ENCODE measurements at regions not wholly inside any gene's neighbourhood (a gene's known extent, or its start where the extent isn't known, plus 50 kb on each side); places are given as distances from the start of the nearest gene placed in this dataset.

DNA sequence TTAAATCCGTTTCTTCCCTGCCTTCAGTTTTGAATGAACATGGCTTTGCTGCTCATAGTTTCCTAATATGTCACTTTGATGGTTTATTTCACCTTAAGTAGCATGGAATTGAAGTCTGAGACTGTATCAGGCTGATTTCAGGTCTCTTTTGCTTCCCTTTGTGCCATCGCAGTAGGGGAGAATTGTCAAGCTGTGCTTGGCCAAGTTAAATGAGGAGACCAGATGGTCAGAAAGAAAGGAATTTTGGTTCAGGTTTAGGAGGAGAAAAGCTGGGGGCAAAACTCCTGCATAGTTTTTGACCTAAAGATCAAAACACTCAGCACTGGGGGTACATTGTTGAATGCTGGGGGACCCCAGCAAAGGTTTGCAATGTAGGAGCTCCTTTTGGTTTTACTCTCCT, 398.4 kb downstream of the NUAK1 start:
- TF ChIP-seq, protein P1, sequence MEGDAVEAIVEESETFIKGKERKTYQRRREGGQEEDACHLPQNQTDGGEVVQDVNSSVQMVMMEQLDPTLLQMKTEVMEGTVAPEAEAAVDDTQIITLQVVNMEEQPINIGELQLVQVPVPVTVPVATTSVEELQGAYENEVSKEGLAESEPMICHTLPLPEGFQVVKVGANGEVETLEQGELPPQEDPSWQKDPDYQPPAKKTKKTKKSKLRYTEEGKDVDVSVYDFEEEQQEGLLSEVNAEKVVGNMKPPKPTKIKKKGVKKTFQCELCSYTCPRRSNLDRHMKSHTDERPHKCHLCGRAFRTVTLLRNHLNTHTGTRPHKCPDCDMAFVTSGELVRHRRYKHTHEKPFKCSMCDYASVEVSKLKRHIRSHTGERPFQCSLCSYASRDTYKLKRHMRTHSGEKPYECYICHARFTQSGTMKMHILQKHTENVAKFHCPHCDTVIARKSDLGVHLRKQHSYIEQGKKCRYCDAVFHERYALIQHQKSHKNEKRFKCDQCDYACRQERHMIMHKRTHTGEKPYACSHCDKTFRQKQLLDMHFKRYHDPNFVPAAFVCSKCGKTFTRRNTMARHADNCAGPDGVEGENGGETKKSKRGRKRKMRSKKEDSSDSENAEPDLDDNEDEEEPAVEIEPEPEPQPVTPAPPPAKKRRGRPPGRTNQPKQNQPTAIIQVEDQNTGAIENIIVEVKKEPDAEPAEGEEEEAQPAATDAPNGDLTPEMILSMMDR (IDR thresholded peaks at IDR 0.05; ENCODE audit: low read depth, low read length): no peak
- H3K4me3 ChIP-seq (ENCODE audit: low read depth, low read length): no peak overlapping the region
- H3K27me3 ChIP-seq (ENCODE audit: insufficient read depth, low read depth, severe bottlenecking): no peaks in the 10 kb centered on the region
- no peaks in the 10 kb centered on the region for H3K36me3 ChIP-seq
- DNase-seq: no peak
- H3K27ac ChIP-seq: no peak overlapping the region
- H3K9me3 ChIP-seq (ENCODE audit: severe bottlenecking): no peaks in the 10 kb centered on the region

- no peaks in the 10 kb centered on the region for H3K27me3 ChIP-seq (ENCODE audit: insufficient read depth, low read depth, severe bottlenecking)
- no peaks in the 10 kb centered on the region for H3K36me3 ChIP-seq
- TF ChIP-seq, protein P1 (IDR thresholded peaks at IDR 0.05; ENCODE audit: low read depth, low read length): no peak
- H3K27ac ChIP-seq: no peak overlapping the region
- no peak for DNase-seq
- no peaks in the 10 kb centered on the region for H3K9me3 ChIP-seq (ENCODE audit: severe bottlenecking)
- no peak overlapping the region for H3K4me3 ChIP-seq (ENCODE audit: low read depth, low read length)
Observed at GRCh38 chr12:105740970-105741725, 397.6 kb downstream of the NUAK1 start.

GRCh38 chr12:105741786-105742566, 396.8 kb downstream of the NUAK1 start:
- Histone ChIP-seq H3K27me3 (ENCODE audit: insufficient read depth, low read depth, severe bottlenecking) (no peaks in the 10 kb centered on the region), H3K27ac (no peak overlapping the region), H3K4me3 (ENCODE audit: low read depth, low read length) (no peak overlapping the region), H3K9me3 (ENCODE audit: severe bottlenecking) (no peaks in the 10 kb centered on the region), H3K36me3 (no peaks in the 10 kb centered on the region)
- TF ChIP-seq, protein P1 (IDR thresholded peaks at IDR 0.05; ENCODE audit: low read depth, low read length): no peak
- no peak for DNase-seq

- no peak for DNase-seq
- no peak overlapping the region for H3K27ac ChIP-seq
- H3K4me3 ChIP-seq (ENCODE audit: low read depth, low read length): no peak overlapping the region
- TF ChIP-seq, protein P1 (IDR thresholded peaks at IDR 0.05; ENCODE audit: low read depth, low read length): no peak
- H3K36me3 ChIP-seq: no peaks in the 10 kb centered on the region
- H3K9me3 ChIP-seq (ENCODE audit: severe bottlenecking): no peaks in the 10 kb centered on the region
- no peaks in the 10 kb centered on the region for H3K27me3 ChIP-seq (ENCODE audit: insufficient read depth, low read depth, severe bottlenecking)
Observed at GRCh38 chr12:105742567-105742874, 396.2 kb downstream of the NUAK1 start.

DNA sequence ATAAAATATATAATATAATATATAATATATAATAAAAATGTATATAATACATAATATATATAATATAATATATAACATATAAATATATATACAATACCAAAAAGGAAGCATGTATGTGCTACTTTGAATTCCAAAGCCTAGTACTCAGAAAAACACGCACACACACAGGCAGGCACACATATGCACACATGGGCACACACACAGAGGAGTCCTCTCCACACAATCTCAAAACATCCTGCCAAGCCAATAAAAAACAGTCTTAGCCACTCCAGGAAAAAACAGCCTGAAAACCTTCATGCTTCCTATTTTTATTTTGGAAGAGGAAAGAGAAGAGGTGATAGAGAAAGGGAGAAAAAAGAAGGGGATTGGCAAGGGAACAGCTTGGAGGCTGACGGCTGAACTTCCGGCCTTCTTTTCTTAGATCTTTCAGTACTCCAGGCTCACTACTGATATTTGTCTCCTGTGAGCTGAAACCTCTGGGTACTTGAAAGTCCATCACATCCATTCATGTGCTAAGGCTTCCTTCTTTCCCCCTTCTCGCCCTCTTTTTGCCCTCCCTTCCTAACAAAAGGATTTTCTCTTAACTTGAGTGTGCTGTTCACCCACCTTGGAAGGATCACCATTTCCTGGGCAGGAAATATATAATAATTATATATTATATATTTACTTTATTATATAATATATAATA, 394.2 kb downstream of the NUAK1 start:
- Histone ChIP-seq H3K36me3 (no peaks in the 10 kb centered on the region), H3K27me3 (ENCODE audit: insufficient read depth, low read depth, severe bottlenecking) (no peaks in the 10 kb centered on the region), H3K27ac (no peak overlapping the region), H3K4me3 (ENCODE audit: low read depth, low read length) (no peak overlapping the region), H3K9me3 (ENCODE audit: severe bottlenecking) (no peaks in the 10 kb centered on the region)
- TF ChIP-seq, protein P1 (IDR thresholded peaks at IDR 0.05; ENCODE audit: low read depth, low read length): no peak
- DNase-seq: no peak

All from WERI-Rb-1 (cell line).